Activated effector memory CD4-positive, alpha-beta T cell treated with Interleukin-2 at 50 U/mL for 16 hours (primary cell): ENCODE measurements at regions not wholly inside any gene's neighbourhood (a gene's known extent, or its start where the extent isn't known, plus 50 kb on each side); places are given as distances from the start of the nearest gene placed in this dataset.
"Not testable (repeated sequence)": the region's sequence is repeated elsewhere in the genome, so short reads cannot be mapped to it uniquely, and the experiment has no call there.

Experiments
- DNase-seq: peaks from one replicate; pipeline ENCODE4 v3.0.0-alpha.2; 2020

- no peak for DNase-seq
Observed at GRCh38 chr2:2779727-2780126, 448.7 kb upstream of the MYT1L start.

DNA sequence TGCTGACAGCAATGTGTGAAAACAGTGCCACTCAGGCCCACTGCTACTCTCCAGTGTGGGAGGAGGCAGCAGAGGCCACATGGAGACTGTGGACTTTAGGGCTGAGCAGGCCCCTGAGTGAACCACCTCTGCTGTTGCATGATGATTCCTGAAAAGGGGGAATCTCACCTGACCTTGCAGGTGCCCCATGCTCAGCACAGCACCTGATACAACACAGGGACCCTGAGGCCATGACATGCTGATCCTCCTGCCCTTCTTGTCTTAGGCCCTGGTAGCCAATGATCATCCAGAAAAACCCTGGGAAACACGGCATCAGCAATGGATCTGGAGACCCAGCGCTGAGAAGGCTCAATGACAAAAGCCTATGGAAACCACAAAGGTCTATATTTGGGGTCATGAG, 446.8 kb upstream of the MYT1L start:
- DNase-seq = no peak

DNA sequence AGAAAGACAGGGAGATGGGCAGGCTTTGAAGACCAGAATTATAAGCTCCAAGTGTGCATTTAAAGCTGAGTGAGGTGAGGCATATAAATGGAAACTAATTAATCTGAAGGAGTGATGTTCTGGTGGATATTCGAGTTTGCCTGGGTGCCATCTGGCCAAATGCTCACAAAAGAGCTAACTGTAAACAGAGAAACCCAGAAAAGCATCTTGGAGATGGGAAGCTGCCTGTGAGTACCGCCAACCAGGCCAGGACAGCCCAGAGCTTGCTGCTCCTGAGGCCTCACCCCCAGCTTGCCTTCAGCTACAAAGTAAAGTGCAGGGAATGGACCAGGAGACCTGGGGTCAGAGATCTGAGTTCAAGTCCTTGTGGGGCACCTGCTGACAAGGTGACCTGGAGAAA, 446.1 kb upstream of the MYT1L start:
- no peak for DNase-seq

DNA sequence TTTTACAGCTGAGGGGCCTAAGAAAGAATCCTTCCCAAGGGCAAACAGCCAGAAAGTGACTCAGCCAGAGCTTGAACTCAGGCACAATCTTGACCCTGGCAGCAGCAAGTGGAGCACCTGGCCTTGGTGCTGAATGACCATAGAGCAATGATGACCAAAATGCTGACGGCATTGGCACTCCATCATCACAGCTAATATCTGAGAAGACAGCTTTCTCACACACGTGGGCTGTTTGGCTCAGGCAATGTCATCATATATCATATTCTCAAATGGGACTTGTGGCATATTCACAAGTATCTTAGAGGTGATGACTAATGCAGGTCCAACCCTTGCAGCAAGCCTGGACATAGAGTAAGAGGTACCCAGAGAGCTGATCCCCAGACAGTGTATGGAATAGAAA, 443.9 kb upstream of the MYT1L start:
- no peak for DNase-seq

DNA sequence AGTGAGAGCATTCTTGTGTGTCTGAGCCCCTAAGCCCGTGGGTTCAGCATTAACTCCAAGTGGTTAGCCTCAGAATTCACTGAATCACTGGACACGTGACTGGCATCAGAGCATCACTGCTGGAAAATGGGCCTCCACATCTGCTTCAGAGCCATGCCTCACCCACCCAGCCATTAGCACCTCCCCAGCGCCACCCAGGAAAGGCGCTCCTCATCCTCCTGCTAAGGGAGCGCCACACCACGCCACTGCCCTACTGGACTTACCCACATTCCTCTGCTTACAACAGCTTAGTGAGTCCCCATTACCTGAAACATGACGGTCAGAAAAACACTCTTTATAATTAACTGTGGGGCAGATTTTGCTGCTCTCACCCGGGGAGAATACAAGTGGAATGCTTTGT, 442.6 kb upstream of the MYT1L start:
- DNase-seq = no peak

GRCh38 chr2:2773080-2773479, 442.0 kb upstream of the MYT1L start:
- DNase-seq = not testable (repeated sequence)

DNA sequence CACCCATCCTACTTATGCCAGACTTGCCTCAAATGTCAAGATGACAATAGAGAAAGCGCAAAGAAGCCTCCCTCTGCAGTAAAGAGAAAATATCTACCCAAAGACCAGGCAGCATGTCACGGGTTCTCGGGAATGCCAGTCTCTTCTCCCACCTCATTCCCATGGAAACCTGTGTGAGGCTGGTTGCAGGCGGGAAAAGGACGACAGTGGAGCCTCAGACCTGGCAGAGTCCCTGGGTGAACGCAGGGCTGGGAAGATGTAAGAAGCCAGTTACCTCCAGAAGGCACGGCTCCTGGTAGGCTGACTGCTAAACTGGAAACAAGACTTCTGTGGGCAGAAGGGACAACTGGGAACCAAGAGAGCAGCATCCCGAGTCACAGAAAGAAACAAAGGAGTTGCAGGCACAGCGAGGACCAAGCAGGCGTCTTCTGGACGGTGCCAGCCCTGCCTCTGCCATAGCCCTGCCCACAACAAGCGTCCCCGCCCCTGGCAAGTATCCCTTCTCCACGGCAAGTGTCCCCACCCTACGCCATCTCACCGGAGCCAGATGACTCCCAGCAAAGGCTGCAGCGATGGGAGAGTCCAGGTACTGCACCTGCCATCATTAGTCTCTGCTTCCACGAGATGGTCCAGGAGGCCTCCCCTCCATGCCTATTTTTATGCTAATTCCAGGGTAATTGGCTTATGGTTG, 440.8 kb upstream of the MYT1L start:
- no peak for DNase-seq

- DNase-seq = no peak
Observed at GRCh38 chr2:2769481-2770431, 438.7 kb upstream of the MYT1L start.

GRCh38 chr2:2768476-2768875, 437.4 kb upstream of the MYT1L start:
- DNase-seq = no peak

- no peak for DNase-seq
Observed at GRCh38 chr2:2767837-2768236, 436.8 kb upstream of the MYT1L start.

DNA sequence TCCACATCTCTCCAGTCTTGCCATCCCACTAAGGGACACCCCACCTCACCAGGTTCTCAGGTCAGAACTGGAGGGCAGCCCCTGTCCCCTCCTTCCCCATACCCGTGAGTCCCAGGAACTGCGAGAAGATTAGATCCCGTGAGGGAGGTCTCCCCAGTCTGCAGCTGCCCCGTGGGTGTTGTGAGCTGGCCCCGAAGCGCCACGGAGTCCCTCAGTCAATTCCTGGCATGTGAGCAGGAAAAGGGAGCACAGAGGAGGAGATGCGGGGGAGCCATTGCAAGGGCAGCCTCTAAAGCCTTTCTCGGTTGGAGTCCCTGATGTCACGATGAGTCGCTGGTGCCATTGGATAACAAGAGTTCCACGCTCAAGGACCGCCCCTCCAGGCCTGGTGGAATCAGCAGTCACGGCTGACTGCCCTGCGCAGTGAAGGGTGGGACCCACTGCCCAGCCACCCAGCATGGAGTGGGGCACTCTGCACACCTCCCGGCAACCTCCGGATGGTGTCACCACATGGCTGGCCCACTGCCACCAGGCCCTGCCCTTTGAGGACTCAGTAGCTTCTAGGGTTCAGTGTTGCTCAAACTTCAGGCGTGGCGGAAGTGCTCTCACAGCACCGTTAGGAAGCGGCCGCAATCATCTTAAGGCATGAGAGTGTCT, 434.9 kb upstream of the MYT1L start:
- no peak for DNase-seq

- DNase-seq = no peak
Observed at GRCh38 chr2:2765176-2765800, 434.2 kb upstream of the MYT1L start.

- no peak for DNase-seq
Observed at GRCh38 chr2:2764739-2765138, 433.7 kb upstream of the MYT1L start.

DNA sequence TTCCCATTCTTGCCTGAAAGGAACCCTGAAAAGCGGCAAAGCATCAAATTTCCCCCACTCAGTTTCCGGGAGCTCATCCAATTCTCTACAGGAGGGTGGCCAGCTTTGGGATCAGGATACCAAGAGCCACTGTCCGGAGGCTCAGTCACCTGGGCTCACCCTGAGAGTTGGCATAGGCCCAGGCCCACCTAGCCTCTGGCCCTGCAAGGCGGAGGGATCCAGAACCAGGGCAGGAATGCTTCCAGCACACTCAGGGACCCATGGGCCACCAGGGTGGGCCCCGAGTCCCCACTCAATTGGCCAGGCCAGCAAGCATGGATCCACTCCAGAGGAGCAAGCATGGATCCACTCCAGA, 432.9 kb upstream of the MYT1L start:
- DNase-seq = no peak

- DNase-seq = no peak
Observed at GRCh38 chr2:2763351-2764000, 432.4 kb upstream of the MYT1L start.

GRCh38 chr2:2762913-2763312, 431.8 kb upstream of the MYT1L start:
- no peak for DNase-seq

DNA sequence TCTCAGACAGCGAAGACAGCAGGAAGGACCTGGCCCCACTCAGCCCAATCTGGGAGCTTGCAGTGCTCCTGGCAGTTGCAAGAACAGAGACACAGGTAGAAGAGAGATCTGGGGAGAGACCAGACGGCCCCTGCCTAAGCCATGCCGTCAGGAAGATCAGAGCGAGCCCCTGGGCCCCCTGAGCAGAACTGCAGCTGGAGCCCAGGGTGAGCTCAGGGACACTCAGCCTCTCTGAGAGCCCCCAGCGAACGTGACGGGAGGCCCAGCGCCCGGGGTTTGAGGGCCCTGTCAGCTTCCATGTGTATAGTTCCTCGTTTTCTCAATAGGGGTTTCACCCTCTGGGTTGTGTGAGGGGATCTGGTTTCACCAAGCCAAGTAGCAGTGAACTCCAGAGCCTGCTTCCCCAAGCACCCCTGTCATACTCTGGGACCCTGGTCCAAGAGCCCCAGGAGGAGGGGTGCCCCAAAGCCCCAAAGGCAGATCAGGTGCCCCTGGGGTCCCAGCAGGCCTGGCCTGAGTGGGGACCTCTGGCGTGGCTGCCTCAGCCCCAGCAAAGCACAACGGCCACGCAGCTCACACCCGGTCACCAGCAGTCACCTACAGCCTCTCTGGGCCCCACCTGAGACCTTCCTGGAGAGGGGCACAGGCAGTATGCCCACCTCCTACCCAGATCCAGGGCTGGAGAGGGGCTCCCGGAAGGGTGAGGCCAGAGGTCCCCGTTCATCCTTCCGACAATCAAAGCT, 431.3 kb upstream of the MYT1L start:
- DNase-seq = no peak

- no peak for DNase-seq
Observed at GRCh38 chr2:2758793-2759367, 427.8 kb upstream of the MYT1L start.

GRCh38 chr2:2757764-2758163, 426.7 kb upstream of the MYT1L start:
- no peak for DNase-seq

DNA sequence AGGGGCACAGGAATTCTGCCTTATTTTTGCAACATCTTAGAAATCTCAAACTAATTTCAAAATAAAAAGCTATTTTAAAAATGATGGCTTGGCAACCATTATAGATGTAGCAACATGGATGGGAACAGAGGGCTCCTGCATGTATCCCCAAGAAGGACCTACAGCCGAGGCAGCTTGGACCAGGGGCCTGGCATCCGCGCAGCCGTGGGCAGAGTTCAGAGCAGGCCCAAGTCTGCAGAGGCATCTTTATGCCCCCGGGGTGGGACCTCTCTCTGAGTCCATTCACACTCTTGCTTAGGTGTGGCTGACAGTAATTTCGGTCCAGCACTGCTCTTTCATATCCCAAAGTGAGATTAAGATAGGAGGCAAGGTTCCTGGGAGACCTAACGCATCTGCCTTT, 425.8 kb upstream of the MYT1L start:
- DNase-seq = no peak

DNA sequence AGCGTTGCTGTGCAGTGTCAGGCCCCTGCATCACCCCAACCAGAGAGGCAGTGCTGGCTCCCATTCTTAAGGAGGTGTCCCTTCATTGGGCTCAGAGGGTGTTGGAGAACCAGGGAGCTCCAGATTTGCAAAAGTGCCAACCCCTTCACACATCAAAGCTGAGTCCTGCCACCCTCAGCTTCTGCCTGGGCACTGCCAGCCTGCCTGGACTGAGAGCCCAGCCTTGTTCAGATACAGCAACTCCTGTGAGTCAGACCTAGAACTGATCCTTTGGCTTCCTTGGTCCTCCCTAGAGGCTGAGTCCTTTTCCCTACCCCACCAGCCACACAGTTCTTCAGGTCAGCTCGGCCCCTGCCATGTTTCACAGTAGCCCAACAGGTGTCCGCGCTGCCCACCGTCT, 424.9 kb upstream of the MYT1L start:
- DNase-seq = no peak

DNA sequence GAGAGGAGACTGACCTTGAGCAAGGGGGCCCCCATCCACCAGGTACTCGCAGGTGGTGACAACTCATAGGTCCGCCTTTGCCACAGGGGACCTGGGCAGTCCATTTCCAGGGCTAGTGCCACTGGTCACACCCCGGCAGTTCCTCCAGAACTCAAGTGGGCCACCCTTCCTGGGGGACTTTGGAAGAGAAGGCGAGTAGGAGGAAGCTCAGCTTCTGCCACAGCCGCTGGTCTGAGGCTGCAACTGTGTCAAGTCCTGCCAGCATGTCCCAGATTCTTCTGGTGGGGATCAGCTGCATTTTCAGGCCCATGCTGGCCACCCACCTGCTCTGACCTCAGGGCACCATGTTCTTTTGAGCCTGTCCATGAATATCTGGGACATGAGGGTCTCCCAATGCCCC, 423.9 kb upstream of the MYT1L start:
- no peak for DNase-seq
